ENCODE measurements at regions not wholly inside any gene's neighbourhood (a gene's known extent, or its start where the extent isn't known, plus 50 kb on each side); places are given as distances from the start of the nearest gene placed in this dataset.

GRCh38 chr11:32313477-32313876 is 121.9 kb downstream of the WT1 start:
- Histone ChIP-seq H4K20me1 (replicated peaks; ENCODE audit: insufficient read depth) (no peaks in the 10 kb centered on the region), H3F3A (replicated peaks; ENCODE audit: low read depth) (no peaks in the 10 kb centered on the region), H3K36me3 (ENCODE audit: insufficient read depth) (no peaks in the 10 kb centered on the region), H3K9me2 (ENCODE audit: insufficient read depth) (no peaks in the 10 kb centered on the region), H3K4me2 (0 out of 2 replicates have a peak overlapping the region, but pooled peaks have one; percentile 38), H3K27me3 (ENCODE audit: insufficient read depth) (no peaks in the 10 kb centered on the region), H3K27ac (ENCODE audit: low read depth) (no peak overlapping the region), H3K79me2 (replicated peaks; ENCODE audit: insufficient read depth) (no peaks in the 10 kb centered on the region), H3K4me3 (no peak overlapping the region), H2AFZ (peak overlapping the region; percentile 60), H3K4me1 (ENCODE audit: insufficient read depth) (no peaks in the 10 kb centered on the region; the same call in 1 of the 2 replicates)
- no peaks in the 10 kb centered on the region for H3K9me3 Mint-ChIP-seq
- no peak for TF ChIP-seq CREB1 (CRISPR knock-in tag; IDR thresholded peaks at IDR 0.05; ENCODE audit: low read depth)
- no peak for TF ChIP-seq STAT1 (IDR thresholded peaks at IDR 0.05; ENCODE audit: unreplicated experiment)
- no peak for TF ChIP-seq JUNB (IDR thresholded peaks at IDR 0.05; ENCODE audit: unreplicated experiment)
- no peak for TF ChIP-seq NANOG (IDR thresholded peaks at IDR 0.05; ENCODE audit: borderline replicate concordance)
- TF ChIP-seq REST (IDR thresholded peaks at IDR 0.05; ENCODE audit: unreplicated experiment): no peak
- TF ChIP-seq EZH2phosphoT487 (IDR thresholded peaks at IDR 0.05; ENCODE audit: unreplicated experiment): no peak
- TF ChIP-seq, protein P1, sequence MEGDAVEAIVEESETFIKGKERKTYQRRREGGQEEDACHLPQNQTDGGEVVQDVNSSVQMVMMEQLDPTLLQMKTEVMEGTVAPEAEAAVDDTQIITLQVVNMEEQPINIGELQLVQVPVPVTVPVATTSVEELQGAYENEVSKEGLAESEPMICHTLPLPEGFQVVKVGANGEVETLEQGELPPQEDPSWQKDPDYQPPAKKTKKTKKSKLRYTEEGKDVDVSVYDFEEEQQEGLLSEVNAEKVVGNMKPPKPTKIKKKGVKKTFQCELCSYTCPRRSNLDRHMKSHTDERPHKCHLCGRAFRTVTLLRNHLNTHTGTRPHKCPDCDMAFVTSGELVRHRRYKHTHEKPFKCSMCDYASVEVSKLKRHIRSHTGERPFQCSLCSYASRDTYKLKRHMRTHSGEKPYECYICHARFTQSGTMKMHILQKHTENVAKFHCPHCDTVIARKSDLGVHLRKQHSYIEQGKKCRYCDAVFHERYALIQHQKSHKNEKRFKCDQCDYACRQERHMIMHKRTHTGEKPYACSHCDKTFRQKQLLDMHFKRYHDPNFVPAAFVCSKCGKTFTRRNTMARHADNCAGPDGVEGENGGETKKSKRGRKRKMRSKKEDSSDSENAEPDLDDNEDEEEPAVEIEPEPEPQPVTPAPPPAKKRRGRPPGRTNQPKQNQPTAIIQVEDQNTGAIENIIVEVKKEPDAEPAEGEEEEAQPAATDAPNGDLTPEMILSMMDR (conservative IDR thresholded peaks at IDR 0.05; ENCODE audit: low read depth in 2 of 2): no peak
- TF ChIP-seq ZNF331 (CRISPR knock-in tag; IDR thresholded peaks at IDR 0.05; ENCODE audit: low read depth): no peak
- TF ChIP-seq ZNF114 (CRISPR knock-in tag; IDR thresholded peaks at IDR 0.05): no peak
- TF ChIP-seq EZH2 (IDR thresholded peaks at IDR 0.05; ENCODE audit: low read depth, unreplicated experiment): no peak
- H3K27ac Mint-ChIP-seq: no peak overlapping the region
- H3K36me3 Mint-ChIP-seq (ENCODE audit: low read depth): no peaks in the 10 kb centered on the region
- H3K27me3 Mint-ChIP-seq (ENCODE audit: insufficient read depth, low read depth, poor library complexity): peaks cover 6% of the 10 kb centered on the region
- H3K4me3 Mint-ChIP-seq: no peak overlapping the region
- peaks cover 25% of the 10 kb centered on the region for H3K4me1 Mint-ChIP-seq
- peak; percentile 9 for DNase-seq (ENCODE audit: low spot score)
- ATAC-seq: peak; percentile 42

- Mint-ChIP-seq H3K36me3 (ENCODE audit: low read depth) (no peaks in the 10 kb centered on the region), H3K27me3 (ENCODE audit: insufficient read depth, low read depth, poor library complexity) (peaks cover 6% of the 10 kb centered on the region), H3K27ac (no peak overlapping the region), H3K4me3 (no peak overlapping the region), H3K9me3 (no peaks in the 10 kb centered on the region), H3K4me1 (peaks cover 25% of the 10 kb centered on the region)
- no peaks in the 10 kb centered on the region for H3K9me2 ChIP-seq (ENCODE audit: insufficient read depth)
- H3K36me3 ChIP-seq (ENCODE audit: insufficient read depth): no peaks in the 10 kb centered on the region
- H3K4me1 ChIP-seq (ENCODE audit: insufficient read depth): no peaks in the 10 kb centered on the region; the same call in 1 of the 2 replicates
- H3K4me2 ChIP-seq: no peak overlapping the region
- H3K27me3 ChIP-seq (ENCODE audit: insufficient read depth): no peaks in the 10 kb centered on the region
- ATAC-seq: no peak
- no peak overlapping the region for H3K4me3 ChIP-seq
- H3F3A ChIP-seq (replicated peaks; ENCODE audit: low read depth): no peaks in the 10 kb centered on the region
- H3K79me2 ChIP-seq (replicated peaks; ENCODE audit: insufficient read depth): no peaks in the 10 kb centered on the region
- H4K20me1 ChIP-seq (replicated peaks; ENCODE audit: insufficient read depth): no peaks in the 10 kb centered on the region
- DNase-seq (ENCODE audit: low spot score): no peak
- H3K27ac ChIP-seq (ENCODE audit: low read depth): no peak overlapping the region
- no peak overlapping the region; the same call in 1 of the 2 replicates for H2AFZ ChIP-seq
- TF ChIP-seq REST (IDR thresholded peaks at IDR 0.05; ENCODE audit: unreplicated experiment): no peak
- no peak for TF ChIP-seq ETS1 (IDR thresholded peaks at IDR 0.05)
- TF ChIP-seq NANOG (IDR thresholded peaks at IDR 0.05; ENCODE audit: borderline replicate concordance): no peak
- no peak for TF ChIP-seq EZH2 (IDR thresholded peaks at IDR 0.05; ENCODE audit: low read depth, unreplicated experiment)
- TF ChIP-seq CREB1 (CRISPR knock-in tag; IDR thresholded peaks at IDR 0.05; ENCODE audit: low read depth): no peak
- TF ChIP-seq POLR2AphosphoS5 (IDR thresholded peaks at IDR 0.05; ENCODE audit: low read depth): no peak
- TF ChIP-seq, protein P1 (conservative IDR thresholded peaks at IDR 0.05; ENCODE audit: low read depth in 2 of 2): no peak
- no peak for TF ChIP-seq JUNB (IDR thresholded peaks at IDR 0.05; ENCODE audit: unreplicated experiment)
Measured at GRCh38 chr11:32315121-32315520, 120.2 kb downstream of the WT1 start.

Measured in GM23338 (cell line).